22Rv1 (cell line): ENCODE measurements at regions not wholly inside any gene's neighbourhood (a gene's known extent, or its start where the extent isn't known, plus 50 kb on each side); places are given as distances from the start of the nearest gene placed in this dataset.

Experiments
- CTCF ChIP-seq: fragments of 450-650 bp; IDR thresholded peaks from 2 replicates; pipeline ENCODE4 v1.5.1; 2017; ENCODE audit warnings: mild to moderate bottlenecking
- ZFX ChIP-seq: fragments of 450-650 bp; IDR thresholded peaks from 2 replicates; pipeline ENCODE4 v1.6.1; 2017; ENCODE audit warnings: antibody characterized with exemption, borderline replicate concordance

GRCh38 chr7:69515495-69516212 lies 82.6 kb upstream of the AUTS2 start:
- TF ChIP-seq CTCF (no peak), ZFX (no peak)
